HEK293T (cell line): ENCODE measurements at regions not wholly inside any gene's neighbourhood (a gene's known extent, or its start where the extent isn't known, plus 50 kb on each side); places are given as distances from the start of the nearest gene placed in this dataset.

ENCODE experiments used
- BHLHE40 ChIP-seq: fragments of 450-650 bp; IDR thresholded peaks from 2 replicates; pipeline ENCODE4 v1.6.1; 2016; ENCODE audit warnings: mild to moderate bottlenecking, moderate library complexity, borderline replicate concordance
- CTBP1 ChIP-seq: fragments of 450-650 bp; IDR thresholded peaks from 2 replicates; pipeline ENCODE4 v1.6.1; 2016; ENCODE audit warnings: borderline replicate concordance
- FOXA1 ChIP-seq: fragments of 450-650 bp; IDR thresholded peaks from 2 replicates; pipeline ENCODE4 v1.6.1; 2016; ENCODE audit warnings: mild to moderate bottlenecking
- TF ChIP-seq, protein P1 (sequence below): fragments of 450-650 bp; IDR thresholded peaks from 2 replicates; pipeline ENCODE4 v1.6.1; 2016

DNA sequence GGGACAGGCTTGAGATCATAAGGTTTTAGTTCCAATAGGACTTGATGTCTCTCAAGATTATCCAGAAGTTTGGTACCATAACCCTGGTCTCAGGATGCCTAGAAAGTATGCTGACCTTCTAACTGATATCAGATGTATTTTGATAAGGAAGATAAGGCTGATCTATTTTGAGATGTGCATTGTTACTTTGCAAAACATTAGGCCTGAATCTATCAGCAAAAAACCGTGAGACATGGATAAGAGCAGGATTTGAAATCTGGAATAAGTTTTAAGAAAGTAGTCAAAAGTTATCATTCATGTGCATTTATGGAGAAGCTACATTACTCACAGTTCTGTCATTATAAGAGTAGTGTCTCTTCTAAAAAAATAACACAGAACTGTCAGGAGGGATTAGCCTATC is 467.1 kb upstream of the HS3ST1 start:
- no peak for TF ChIP-seq BHLHE40
- TF ChIP-seq, protein P1, sequence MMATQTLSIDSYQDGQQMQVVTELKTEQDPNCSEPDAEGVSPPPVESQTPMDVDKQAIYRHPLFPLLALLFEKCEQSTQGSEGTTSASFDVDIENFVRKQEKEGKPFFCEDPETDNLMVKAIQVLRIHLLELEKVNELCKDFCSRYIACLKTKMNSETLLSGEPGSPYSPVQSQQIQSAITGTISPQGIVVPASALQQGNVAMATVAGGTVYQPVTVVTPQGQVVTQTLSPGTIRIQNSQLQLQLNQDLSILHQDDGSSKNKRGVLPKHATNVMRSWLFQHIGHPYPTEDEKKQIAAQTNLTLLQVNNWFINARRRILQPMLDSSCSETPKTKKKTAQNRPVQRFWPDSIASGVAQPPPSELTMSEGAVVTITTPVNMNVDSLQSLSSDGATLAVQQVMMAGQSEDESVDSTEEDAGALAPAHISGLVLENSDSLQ = no peak
- no peak for TF ChIP-seq CTBP1
- TF ChIP-seq FOXA1 = no peak
